Esophagus squamous epithelium (tissue), 4 donors: ENCODE measurements at regions not wholly inside any gene's neighbourhood (a gene's known extent, or its start where the extent isn't known, plus 50 kb on each side); places are given as distances from the start of the nearest gene placed in this dataset.

Experiments
- CTCF ChIP-seq, 6 experiments: fragments of 450-650 bp in 4 of 6; fragments of 200-600 bp in 2 of 6; sonication (generic) in 2 of 6; IDR thresholded peaks; one replicate each; pipeline ENCODE4 v1.5.1; 2016 to 2019; ENCODE audit warnings: antibody characterized with exemption in 6 of 6, mild to moderate bottlenecking in 4 of 6, moderate library complexity in 4 of 6
- POLR2A ChIP-seq, 4 donors: fragments of 450-650 bp; IDR thresholded peaks; one replicate each; pipeline ENCODE4 v1.6.1; 2017; ENCODE audit warnings: antibody characterized with exemption in 4 of 4, mild to moderate bottlenecking in 4 of 4, moderate library complexity in 3 of 4

GRCh38 chrX:3811331-3812311 is 98.2 kb upstream of the PRKX start:
- TF ChIP-seq CTCF (IDR thresholded peaks at IDR 0.05) (peak in 5 of 6 experiments; percentile 19 to 76 (median 66)), POLR2A (IDR thresholded peaks at IDR 0.05) (no peak)
